Psoas muscle (tissue), 7 donors: ENCODE measurements at regions not wholly inside any gene's neighbourhood (a gene's known extent, or its start where the extent isn't known, plus 50 kb on each side); places are given as distances from the start of the nearest gene placed in this dataset.

Source experiments
- ATAC-seq, 4 donors: fragments of 200-7000 bp; cut with Tn5 transposase; one replicate each; pipeline ENCODE4 v1.9.1; 2020; ENCODE audit warnings: moderate library complexity in 3 of 4, mild to moderate bottlenecking in 2 of 4
- DNase-seq, 2 donors: peaks; one replicate each; pipeline ENCODE4 v3.0.0-alpha.2; 2020
- H3K27ac ChIP-seq: fragments of 200-600 bp; one replicate; pipeline ENCODE4 v1.8.0; 2022
- H3K27me3 ChIP-seq, 3 donors: fragments of 200-600 bp in 1 of 3; one replicate each; pipeline versions ENCODE4 v1.6.1 to v1.8.0; 2013 to 2022; ENCODE audit warnings: low read length in 2 of 3, mild to moderate bottlenecking in 2 of 3, moderate library complexity in 1 of 3; ENCODE audit not compliant: insufficient read depth in 3 of 3
- H3K36me3 ChIP-seq, 2 donors: fragments of 200-600 bp in 1 of 2; one replicate each; pipeline versions ENCODE4 v1.6.1 to v1.8.0; 2013 to 2022; ENCODE audit warnings: low read depth in 1 of 2, mild to moderate bottlenecking in 1 of 2, moderate library complexity in 1 of 2; ENCODE audit not compliant: insufficient read depth in 1 of 2
- H3K4me1 ChIP-seq: fragments of 200-600 bp; one replicate; pipeline ENCODE4 v1.8.0; 2022
- H3K4me3 ChIP-seq: fragments of 200-600 bp; one replicate; pipeline ENCODE4 v1.8.0; 2022; ENCODE audit warnings: mild to moderate bottlenecking
- H3K9me3 ChIP-seq: fragments of 200-600 bp; one replicate; pipeline ENCODE4 v1.8.0; 2022
- CTCF ChIP-seq: fragments of 200-600 bp; IDR thresholded peaks from one replicate; pipeline ENCODE4 v1.8.0; 2022; ENCODE audit warnings: antibody characterized with exemption
- WGBS, 3 donors: extraction: QIAGEN DNeasy Blood & Tissue Kit; methylation state at CpG; one replicate each; pipeline versions ENCODE4 v1.1.6 to v1.1.7; 2013; 5-methylcytosine and 5-hydroxymethylcytosine counted together
- intact Hi-C, 2 donors: fragments of 100-400 bp; cut with DNase I; formaldehyde crosslinking; loops; one replicate each; pipeline versions ENCODE4 v1.11.0 to v1.14.2; 2022
- donor health status: healthy with polysubstance abuse.
- donor health status: DM: no; HTN: no; CAD: no; lungs with moderate emphysema.
- donor health status: Bipolar disorder and iron deficiency.
- donor health status: healthy.
- donor health status: DM: yes; HTN: yes; CAD: no.
- donor health status: DM: no; HTN: no; CAD: no.
- donor health status: DM: yes; HTN: yes; CAD: no.

- Histone ChIP-seq H3K27ac (no peak overlapping the region), H3K9me3 (no peaks in the 10 kb centered on the region), H3K27me3 (no peaks in the 10 kb centered on the region), H3K36me3 (no peaks in the 10 kb centered on the region), H3K4me3 (no peak overlapping the region), H3K4me1 (no peaks in the 10 kb centered on the region)
- DNase-seq (no peak), ATAC-seq (no peak)
- no peak for TF ChIP-seq CTCF
- 71 to 80% (median 78%) methylated on average over 2 of the region's 2 CpGs for WGBS, 3 donors
- intact Hi-C loops, result no loop called here
Observed at GRCh38 chr4:154081391-154081790, 292.5 kb upstream of the SFRP2 start.

- H3K27me3 ChIP-seq, result no peaks in the 10 kb centered on the region
- H3K36me3 ChIP-seq, result no peaks in the 10 kb centered on the region
- no peak for ATAC-seq
- TF ChIP-seq CTCF, result no peak
- no peaks in the 10 kb centered on the region for H3K4me1 ChIP-seq
- H3K9me3 ChIP-seq, result no peaks in the 10 kb centered on the region
- DNase-seq, result no peak
- intact Hi-C loops, result no loop called here
- no peak overlapping the region for H3K27ac ChIP-seq
- WGBS, 3 donors, result 77 to 78% (median 77%) methylated on average over 8 of the region's 8 CpGs
- H3K4me3 ChIP-seq, result no peak overlapping the region
Observed at GRCh38 chr4:154078504-154079350, 289.8 kb upstream of the SFRP2 start.

GRCh38 chr4:154076921-154077320, 288.0 kb upstream of the SFRP2 start:
- DNase-seq (no peak), ATAC-seq (no peak)
- no peak overlapping the region for H3K4me3 ChIP-seq
- WGBS, 3 donors, result 60 to 79% (median 66%) methylated on average over 4 of the region's 4 CpGs
- intact Hi-C loops, result no loop called here
- no peaks in the 10 kb centered on the region for H3K27me3 ChIP-seq
- no peaks in the 10 kb centered on the region for H3K9me3 ChIP-seq
- H3K4me1 ChIP-seq, result no peaks in the 10 kb centered on the region
- H3K27ac ChIP-seq, result no peak overlapping the region
- no peak for TF ChIP-seq CTCF
- no peaks in the 10 kb centered on the region for H3K36me3 ChIP-seq

- ATAC-seq (no peak), DNase-seq (no peak)
- intact Hi-C loops, result no loop called here
- no peak for TF ChIP-seq CTCF
- WGBS, 3 donors, result 65 to 69% (median 69%) methylated on average over 4 of the region's 4 CpGs
- H3K9me3 ChIP-seq, result no peaks in the 10 kb centered on the region
- no peaks in the 10 kb centered on the region for H3K36me3 ChIP-seq
- H3K4me3 ChIP-seq, result no peak overlapping the region
- H3K27ac ChIP-seq, result no peak overlapping the region
- H3K27me3 ChIP-seq, result no peaks in the 10 kb centered on the region
- no peaks in the 10 kb centered on the region for H3K4me1 ChIP-seq
Observed at GRCh38 chr4:154073107-154073822, 284.4 kb upstream of the SFRP2 start.
